ENCODE measurements at regions not wholly inside any gene's neighbourhood (a gene's known extent, or its start where the extent isn't known, plus 50 kb on each side); places are given as distances from the start of the nearest gene placed in this dataset.
"Not testable (repeated sequence)": the region's sequence is repeated elsewhere in the genome, so short reads cannot be mapped to it uniquely, and the experiment has no call there.

DNA sequence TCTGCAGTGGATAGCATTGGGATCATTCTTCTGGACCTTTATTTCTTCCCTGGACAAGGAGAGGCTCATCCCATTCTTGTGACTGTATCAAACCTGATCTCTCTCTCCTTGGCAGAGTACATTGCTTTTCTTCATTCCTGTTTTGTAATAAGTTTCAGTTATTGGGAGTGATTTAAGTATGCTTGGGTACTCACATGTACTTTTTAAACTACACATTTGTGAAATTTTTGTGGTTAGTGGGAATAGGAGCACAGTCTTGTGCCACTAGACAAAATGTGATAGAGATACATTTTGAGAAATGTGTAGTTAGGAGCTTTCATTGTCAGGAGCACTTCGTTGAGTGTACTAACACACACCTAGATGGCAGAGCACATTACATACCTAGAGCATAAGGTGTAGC is 262.6 kb downstream of the C3orf38 start:
- DNase-seq, result no peak

DNA sequence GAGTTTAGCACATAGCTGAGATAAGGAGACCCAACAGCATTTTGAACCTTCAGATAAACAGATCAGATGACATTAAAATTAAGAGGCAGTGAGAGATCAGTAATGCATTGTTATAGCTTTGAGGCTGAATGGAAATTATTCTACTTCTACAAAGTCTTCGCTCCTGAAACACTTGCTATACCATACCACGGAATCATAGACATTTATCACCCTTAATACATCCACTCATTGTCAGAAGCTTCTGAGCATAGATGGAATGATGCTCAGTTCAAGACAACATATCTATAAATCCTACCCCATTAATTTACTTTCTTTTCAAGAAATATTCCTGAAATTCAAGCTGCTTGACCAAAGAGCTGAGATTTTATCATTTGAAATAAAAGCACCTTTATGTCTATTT is 266.7 kb downstream of the C3orf38 start:
- DNase-seq, result no peak

DNA sequence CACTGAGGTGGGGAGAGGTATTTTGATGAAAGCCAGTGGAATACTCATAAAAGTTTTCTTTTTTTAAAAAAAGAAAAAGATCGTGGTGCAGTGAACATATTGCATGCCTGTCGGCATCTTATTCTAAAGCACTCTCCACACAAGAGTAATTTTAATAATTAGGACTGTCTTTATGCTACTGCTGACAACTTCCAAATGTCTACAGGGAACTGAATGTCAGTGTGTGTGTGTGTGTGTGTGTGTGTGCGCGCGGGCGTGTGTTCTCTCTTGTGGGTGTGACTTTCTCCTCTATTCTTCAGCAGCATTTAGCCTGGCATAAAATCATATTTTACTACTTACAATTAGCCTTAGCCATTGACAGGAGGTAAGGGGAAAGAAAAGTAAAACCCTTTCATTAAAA is 268.5 kb downstream of the C3orf38 start:
- no peak for DNase-seq

DNA sequence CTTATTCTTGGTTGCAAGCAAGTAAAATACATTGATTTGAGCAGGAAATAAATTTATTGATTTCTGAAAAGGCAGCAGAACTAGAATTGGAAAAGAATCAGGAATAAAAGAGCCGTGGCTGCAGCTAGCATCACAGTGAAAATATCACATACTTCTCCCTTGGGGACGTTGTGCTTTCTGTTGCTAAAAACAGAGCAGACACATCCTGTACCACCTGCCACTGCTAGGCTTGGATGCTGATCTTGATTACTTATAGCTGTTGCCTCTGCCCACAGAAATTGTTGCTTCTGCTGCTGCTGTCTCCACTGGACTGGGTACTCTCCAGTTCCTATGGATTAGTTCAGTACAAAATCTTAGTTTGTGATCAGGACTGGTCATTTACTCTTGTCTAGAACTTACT is 283.8 kb downstream of the C3orf38 start:
- DNase-seq, result peak; percentile 38

DNA sequence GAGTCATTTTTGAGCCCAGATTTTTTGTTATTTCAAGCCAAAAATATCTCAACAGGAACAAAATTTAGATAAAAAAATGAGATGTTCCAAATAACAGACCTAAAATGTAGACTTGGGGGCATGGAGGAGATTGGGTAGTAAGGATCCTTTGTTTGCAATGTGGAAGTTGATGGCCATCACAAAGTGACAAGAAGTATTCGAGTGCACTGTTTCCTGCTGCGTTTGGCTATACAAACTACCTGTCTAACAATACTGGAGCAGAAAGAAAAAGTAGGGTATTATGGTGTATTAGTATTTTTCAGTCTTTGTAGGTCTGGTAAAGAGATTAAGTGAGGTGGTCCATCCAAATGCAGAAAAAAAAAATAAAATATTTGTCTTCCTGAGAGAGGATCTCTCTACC is 284.2 kb downstream of the C3orf38 start:
- no peak for DNase-seq

DNA sequence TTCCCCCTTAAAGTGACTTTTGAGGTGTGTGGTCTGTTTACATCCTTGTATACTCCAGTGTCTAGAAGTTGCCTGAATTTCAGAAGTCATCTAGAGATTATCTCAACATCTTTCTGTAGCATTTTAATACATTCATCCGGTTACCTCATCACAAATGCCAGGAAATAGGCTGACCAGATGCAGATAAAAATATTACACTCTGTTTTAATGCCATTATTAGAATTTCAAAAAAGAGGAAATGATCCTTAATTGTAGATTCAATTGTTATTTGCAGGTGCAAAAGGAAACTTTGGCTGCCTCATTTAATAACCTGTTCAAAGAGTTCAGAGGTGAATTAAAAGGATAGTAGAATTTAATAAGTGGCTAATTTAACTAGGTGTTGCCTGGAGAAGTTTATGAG is 290.9 kb downstream of the C3orf38 start:
- no peak for DNase-seq

DNA sequence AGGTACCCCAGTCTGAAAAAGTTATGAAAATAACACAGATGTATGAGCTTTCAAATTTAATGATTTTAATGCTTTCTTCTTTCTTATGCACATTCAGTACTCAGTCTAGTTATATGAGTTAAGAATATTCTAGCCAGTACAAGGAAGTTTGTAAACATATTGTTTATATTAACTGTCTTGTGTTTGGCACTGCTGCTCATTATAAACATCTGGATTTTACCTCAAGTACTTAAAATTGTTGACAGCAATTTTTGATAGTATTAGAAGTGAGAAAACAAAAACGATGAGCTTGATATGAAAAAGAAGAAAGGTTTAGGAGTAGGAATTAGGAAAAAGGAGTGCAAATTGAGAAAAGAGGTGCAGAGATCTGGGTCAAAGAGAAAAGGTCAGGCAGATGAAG is 293.3 kb downstream of the C3orf38 start:
- DNase-seq, result no peak

DNA sequence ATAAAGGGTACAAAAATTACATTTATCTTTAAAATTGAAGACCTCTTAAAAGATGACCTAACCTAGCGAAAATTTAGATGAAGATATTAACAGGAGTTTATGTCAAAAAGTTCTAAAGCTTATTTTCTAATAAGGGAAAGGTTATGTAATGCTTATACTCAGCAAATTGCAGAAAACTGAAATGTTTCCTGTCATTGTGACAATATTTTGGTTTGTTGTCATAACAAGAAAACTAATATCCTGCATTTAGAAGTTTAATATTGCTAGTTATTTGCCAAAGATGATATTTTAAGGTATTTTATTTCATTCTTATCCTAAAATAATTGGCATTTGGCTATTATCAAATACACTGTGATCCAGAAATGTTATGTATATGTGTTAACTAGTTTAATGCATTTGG is 294.5 kb downstream of the C3orf38 start:
- no peak for DNase-seq

DNA sequence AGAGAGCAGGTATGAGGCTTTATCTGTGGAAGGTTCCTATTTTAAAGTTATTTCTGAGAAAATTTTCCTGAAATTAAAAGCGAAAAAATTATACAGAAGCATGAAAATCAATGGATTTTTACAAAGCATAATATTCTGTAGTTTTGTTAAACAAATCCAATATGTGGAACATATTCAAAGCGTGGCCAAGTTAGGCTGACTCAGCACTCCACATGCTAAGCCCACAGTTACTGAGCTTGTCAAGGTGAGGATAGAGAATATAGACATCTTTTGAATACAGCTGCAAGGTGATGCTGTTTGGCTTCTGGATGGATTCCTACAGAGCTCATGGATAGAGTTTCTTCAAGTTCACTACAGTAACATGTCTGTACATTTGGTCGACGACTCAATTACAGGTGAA is 302.5 kb downstream of the C3orf38 start:
- no peak for DNase-seq

DNA sequence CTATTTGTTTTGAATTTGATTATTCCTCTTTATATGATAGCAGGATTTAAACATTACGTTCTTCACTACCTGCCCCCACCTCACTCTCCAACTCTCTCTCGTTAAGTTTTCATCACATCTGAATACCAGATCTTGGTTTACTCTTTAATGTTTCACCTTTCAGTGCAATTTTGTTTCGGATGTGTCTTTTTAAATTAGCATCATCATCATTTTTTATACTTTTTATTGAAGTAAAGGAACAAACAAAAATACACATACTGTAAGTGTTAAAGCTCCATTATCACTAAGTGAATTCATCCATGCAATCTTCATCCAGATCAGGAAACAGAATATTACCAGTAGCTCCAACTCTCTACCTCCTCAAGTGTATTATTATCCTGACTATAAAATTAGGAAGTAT is 310.6 kb downstream of the C3orf38 start:
- DNase-seq, result no peak

DNA sequence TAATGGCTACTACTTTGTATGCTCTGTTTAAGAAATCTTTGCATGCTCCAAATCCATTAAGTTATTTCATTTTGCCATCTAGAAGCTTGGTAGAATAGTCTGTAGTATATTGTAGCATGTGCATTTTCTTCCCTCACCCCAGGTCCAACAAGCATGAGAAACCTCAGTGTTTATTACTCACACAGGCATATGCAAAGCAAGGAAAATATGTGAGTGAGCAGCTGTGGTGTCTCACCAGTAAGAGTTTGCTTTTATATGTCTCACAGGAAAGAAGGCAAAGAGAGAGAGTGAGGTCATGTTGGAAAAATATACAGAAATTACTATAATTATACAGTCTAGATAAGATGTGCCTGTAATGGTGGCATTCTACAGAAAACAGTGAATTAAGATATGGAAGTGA is 312.5 kb downstream of the C3orf38 start:
- DNase-seq, result no peak

DNA sequence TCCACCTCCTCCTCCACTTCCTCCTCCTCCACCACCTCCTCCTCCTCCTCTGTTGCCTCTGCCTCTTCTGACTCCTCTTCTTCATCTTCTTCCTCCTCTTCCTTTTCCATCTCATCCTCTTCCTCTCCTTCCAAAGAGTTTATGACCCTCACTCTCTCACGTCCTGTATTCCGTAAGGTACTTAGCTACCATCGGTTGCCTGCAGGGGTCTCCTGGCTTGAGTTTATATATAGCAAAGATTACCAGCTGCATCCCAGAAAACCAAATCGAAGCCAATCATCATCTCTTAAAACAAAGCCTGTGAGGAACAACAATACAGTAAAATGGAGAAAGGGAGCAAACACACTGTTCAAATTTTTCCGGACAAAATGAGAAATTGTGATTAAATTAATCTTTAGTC is 317.4 kb downstream of the C3orf38 start:
- DNase-seq, result no peak

DNA sequence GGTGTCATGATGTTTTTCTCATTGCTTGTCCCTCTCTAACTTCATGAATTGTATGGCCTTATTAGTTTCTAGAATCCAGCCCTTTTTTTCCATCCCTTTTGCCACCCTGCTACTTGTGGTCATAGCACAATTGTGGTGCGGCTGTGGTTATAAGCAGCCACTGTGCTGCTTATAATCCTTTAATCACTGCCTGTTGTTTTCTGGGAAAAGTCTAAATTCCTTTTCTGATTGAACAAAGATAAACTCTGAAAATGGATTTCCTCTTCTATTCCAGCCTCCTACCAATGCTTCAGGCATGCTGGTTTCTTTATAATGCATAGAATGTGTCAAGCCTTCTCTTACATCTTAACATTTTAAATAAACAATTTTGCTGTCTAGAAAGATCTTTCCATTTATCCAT is 319.5 kb downstream of the C3orf38 start:
- DNase-seq, result no peak

DNA sequence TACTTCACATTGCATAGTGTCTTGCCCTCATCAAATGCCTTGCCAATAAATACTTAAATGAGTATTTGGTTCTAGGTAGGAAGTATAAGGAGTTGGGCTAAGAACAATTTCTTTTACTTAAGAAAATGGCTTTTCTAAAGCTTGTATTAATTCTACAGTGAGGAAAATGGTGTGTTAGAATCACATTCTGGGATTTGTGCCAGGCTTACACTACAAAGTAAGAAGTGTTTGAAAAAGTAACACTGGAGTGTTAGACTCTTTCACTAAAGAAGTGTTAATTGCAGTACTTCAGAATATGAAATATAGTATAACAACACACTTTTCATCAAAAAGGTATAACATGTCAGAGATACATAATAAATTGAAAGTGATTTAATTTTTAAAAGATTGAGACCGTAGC is 328.7 kb downstream of the C3orf38 start:
- peak; percentile 19 for DNase-seq

DNA sequence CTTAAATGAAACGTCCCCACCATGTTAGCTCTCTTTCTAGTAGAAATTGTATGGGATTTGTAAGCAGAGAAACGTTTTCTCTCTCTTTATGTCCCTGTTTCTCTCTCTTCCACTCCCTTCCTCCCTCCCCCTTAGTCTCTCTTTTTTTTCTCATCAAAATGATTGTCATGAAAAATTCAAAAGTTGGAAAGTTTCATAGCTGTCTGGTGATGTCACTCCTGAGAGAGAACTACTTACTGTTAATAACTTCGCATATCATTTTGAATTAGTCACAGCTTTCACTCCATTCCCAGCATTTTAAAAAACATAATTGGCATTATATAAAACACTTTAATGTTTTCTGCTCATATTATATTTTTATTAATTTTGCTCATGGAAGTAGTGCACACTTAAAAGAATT is 331.1 kb downstream of the C3orf38 start:
- no peak for DNase-seq

DNA sequence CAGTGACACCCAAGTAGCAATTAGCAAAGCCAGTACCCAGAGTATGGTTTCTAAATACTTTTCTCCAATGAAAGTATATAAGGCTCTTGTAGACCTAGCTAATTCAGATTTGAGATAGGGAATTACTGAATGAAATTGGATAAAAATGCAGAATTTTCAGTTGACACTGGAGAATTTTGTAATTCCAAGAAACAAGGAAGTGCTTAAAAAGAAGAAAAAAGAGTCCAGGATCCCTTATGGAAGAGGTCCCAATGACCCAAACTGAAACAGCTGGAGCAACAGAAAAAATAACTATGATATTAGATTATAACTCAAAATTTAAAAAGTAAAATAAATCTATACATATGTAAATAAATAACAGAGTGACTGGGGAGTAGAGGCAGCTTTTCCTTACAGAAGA is 335.2 kb downstream of the C3orf38 start:
- no peak for DNase-seq

DNA sequence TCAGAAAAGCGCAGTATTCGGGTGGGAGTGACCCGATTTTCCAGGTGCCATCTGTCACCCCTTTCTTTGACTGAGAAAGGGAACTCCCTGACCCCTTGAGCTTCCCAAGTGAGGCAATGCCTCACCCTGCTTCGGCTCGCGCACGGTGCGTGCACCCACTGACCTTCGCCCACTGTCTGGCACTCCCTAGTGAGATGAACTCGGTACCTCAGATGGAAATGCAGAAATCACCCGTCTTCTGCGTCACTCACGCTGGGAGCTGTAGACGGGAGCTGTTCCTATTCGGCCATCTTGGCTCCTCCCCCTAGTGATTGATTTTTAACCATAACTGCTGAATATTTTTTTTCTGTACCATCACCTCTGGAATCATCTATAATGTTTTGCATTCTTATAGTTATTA is 359.1 kb downstream of the C3orf38 start:
- DNase-seq, result not testable (repeated sequence)

DNA sequence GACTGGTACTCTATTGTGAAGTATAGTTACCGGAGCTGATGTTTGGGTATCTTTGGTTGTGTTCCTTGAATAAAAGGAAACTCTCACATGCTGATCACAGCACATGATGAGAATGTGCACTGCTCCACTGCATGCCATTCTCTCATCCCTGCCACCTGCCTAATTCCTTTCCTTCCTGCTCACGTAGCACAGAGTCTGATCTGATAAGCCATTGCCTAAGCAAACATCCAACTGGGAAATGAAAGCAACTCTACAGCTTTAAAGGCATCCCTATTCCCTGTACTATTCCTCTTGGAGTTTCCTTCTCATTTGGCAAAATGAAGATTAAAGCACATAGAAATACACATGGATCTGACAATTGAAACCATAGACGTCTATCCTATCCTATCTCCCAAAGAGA is 359.8 kb downstream of the C3orf38 start:
- no peak for DNase-seq

DNA sequence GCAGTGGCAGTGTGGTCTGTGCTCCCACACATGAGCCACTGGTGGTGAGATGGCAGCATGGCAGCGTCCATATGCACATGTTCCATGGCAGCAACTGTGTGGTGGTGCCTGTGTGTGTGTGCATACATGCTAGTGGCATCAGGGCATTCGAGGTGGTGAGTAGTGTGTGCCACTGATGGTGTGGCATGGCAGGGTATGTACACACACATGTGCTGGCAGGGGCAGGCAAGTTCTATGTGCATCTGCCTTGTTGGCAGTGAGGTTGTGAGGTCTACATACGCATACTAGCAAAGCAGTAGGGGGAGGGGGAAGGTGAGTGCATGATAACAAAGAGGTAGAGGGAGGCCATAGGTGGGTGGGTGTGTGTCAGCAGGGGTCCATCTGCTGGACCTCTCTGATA is 378.7 kb downstream of the C3orf38 start:
- no peak for DNase-seq

DNA sequence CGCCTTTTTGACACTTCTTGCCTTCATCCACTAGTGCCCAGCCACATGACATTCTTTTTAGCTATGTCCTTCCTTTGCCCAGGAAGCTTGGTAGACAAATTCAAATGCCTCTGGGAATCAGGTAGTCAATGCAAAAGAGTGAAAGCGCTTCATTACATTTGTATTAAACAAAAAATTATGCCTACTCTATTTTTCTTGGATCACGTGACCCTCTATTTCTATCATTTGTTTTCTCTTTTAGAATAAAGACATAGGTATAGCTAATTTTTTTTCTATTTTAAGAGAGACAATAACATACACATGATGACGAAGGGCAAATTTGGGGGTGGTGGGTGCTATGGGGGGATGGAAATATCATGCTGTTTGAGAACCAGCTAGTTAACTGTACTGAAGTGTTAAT is 384.8 kb downstream of the C3orf38 start:
- DNase-seq, result no peak

DNA sequence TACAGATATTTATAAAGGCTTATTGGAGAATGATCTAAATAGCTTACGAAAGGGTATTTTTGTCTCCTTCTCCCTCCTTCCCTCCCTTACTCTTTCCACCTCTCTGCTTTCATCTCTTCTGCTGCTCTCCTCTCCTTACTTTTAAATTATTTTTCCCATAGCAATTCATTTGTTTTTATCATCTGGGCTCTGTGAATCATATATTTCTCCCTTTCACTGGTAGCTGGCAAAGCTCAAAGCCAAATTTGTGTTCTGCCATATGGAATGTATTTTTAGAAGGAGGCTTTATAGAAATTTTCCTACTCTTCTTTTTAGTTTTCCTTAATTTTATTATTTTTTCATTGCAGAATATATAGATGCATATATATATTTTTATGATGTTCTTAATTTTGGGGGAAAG is 385.8 kb downstream of the C3orf38 start:
- no peak for DNase-seq

DNA sequence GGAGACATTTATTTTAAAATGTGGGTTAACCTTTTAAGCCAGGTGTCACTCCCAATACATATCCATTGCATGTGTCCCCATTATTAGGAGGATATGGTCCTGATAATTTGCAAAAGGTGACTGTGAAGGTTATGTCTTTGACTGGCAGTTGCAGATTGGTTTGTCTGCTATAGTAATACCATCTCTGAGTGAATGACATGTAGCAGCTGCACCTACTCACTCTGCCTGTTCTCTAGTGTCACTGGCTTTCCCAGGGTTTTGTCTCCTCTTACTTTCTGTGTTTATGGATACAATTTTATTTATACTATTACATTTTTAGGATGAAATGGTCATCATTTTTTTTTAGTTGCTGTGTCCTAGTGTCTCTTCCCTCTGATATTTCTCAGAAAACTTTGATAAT is 393.2 kb downstream of the C3orf38 start:
- DNase-seq, result no peak

DNA sequence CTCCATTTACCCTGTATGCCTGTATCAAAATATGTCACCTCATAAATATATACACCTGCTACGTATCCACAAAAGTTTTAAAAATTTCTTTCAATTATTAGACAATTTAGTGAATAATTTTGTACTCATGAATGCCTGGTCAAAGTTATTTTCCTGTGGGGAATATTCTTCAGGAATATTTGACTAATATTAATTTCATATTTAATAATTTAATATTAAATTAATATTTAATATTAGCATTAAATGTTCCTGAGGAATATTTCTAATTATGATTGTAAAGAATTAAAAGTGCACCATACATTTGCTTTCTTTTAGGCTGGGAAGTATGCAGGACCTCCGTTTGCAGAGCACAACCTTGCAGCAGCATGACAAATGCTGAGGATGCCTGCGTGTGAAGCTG is 422.7 kb downstream of the C3orf38 start:
- DNase-seq, result no peak

DNA sequence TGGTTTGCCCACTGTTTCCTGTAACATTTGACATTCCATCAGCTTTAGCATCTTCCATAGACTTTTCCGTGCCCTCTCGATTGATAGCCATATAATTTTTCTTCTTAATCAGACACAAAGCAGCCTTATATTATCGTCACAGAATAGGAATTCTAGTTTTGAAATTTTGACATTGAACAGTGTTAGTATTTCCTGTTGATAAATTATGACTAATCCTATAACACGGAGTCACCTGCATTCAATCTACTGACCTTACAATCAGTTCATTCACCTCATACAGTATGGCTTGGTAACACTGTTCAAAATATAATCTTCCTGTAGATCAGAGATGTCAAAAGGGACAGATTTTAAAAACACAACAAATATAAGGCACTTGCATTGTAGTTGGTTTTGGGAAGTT is 423.7 kb downstream of the C3orf38 start:
- no peak for DNase-seq

DNA sequence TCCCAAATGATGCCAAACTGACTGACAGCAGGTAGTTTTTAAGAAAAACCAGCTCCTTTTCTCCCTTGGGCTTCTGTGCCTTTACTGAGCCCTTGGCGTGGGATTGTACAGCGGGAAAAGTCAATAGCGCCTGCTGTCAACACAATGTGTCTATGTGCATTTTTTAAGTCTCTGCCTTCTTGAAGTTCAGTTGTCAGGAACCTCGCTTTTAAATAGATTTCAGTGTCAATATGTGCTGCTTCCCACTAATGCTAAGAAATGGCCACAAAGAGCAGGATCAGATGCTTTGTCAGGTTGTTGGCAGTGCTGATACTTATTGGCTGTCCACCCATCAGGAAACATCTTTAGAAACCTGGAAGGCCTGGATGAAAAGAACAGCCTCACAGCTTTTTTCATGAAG is 424.4 kb downstream of the C3orf38 start:
- DNase-seq, result peak; percentile 80

DNA sequence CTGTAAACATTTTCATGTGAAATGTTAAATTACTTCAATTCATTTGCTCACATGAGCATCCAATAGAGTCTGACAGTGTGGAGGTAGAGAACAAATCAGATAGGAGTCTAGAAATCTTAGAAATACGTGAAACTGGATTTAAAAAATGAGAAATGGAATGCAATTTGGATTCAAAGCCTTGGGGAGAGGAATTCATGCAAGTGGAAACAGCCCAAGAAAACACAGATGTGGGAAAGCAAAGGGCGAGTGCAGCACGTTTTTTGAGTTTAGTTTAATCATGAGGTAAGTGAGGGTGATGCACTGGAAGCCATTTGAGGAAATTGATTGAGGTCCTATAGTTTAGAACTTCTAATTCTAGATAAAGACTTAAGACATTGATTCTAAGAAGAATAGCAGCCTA is 434.7 kb downstream of the C3orf38 start:
- no peak for DNase-seq
